Activated naive CD4-positive, alpha-beta T cell treated with anti-CD3 and anti-CD28 coated beads, Interleukin-2, amount 10 ng/mL, durations not matched to agents 7 days and 5 days (primary cell): ENCODE measurements at regions not wholly inside any gene's neighbourhood (a gene's known extent, or its start where the extent isn't known, plus 50 kb on each side); places are given as distances from the start of the nearest gene placed in this dataset.

ENCODE experiments used
- CTCF ChIA-PET: fragments of 350-600 bp; sonication (Branson Sonifier 250); formaldehyde crosslinking; loops from one replicate; lab custom pipeline; 2021; ENCODE audit warnings: antibody characterized with exemption; lab: Charles Lee
- DNase-seq: peaks from one replicate; pipeline ENCODE4 v3.0.0-alpha.2; 2020
- H3K27ac Mint-ChIP-seq: one replicate; pipeline ENCODE4 v1.8.0; 2021; ENCODE audit warnings: mild to moderate bottlenecking, moderate library complexity, mixed read lengths
- H3K27me3 Mint-ChIP-seq: one replicate; pipeline ENCODE4 v1.8.0; 2021; ENCODE audit warnings: mild to moderate bottlenecking, mixed read lengths
- H3K36me3 Mint-ChIP-seq: one replicate; pipeline ENCODE4 v1.8.0; 2021; ENCODE audit warnings: mixed read lengths
- H3K4me1 Mint-ChIP-seq: one replicate; pipeline ENCODE4 v1.8.0; 2021; ENCODE audit warnings: mixed read lengths
- H3K4me3 Mint-ChIP-seq: one replicate; pipeline ENCODE4 v1.8.0; 2021; ENCODE audit warnings: mild to moderate bottlenecking, moderate library complexity, mixed read lengths
- H3K9me3 Mint-ChIP-seq: one replicate; pipeline ENCODE4 v1.8.0; 2021; ENCODE audit warnings: mixed read lengths

- Mint-ChIP-seq H3K4me1 (no peaks in the 10 kb centered on the region), H3K27ac (no peak overlapping the region), H3K36me3 (no peaks in the 10 kb centered on the region), H3K4me3 (no peak overlapping the region), H3K27me3 (peaks cover 6% of the 10 kb centered on the region), H3K9me3 (no peaks in the 10 kb centered on the region)
- DNase-seq = no peak
- CTCF ChIA-PET = interaction anchor here (1.1 kb wide), 1 partner anchor 12 kb away, joined by 3 read pairs; no protein-coding TSS in a partner anchor
Observed at GRCh38 chr1:168932539-168932938, 174.0 kb upstream of the ATP1B1 start.

GRCh38 chr1:168933141-168933805 is 173.2 kb upstream of the ATP1B1 start:
- DNase-seq = no peak
- H3K27ac Mint-ChIP-seq = no peak overlapping the region
- H3K4me1 Mint-ChIP-seq = no peaks in the 10 kb centered on the region
- CTCF ChIA-PET = interaction anchor here (0.6 to 1.1 kb wide), 2 partner anchors 12 to 413 kb away, joined by 3 read pairs; no protein-coding TSS in a partner anchor
- H3K27me3 Mint-ChIP-seq = peaks cover 6% of the 10 kb centered on the region
- H3K9me3 Mint-ChIP-seq = no peaks in the 10 kb centered on the region
- no peaks in the 10 kb centered on the region for H3K36me3 Mint-ChIP-seq
- no peak overlapping the region for H3K4me3 Mint-ChIP-seq

- Mint-ChIP-seq H3K27me3 (peaks cover 16% of the 10 kb centered on the region), H3K36me3 (no peaks in the 10 kb centered on the region), H3K9me3 (no peaks in the 10 kb centered on the region), H3K4me1 (no peaks in the 10 kb centered on the region), H3K27ac (no peak overlapping the region), H3K4me3 (no peak overlapping the region)
- no peak for DNase-seq
- CTCF ChIA-PET = no interaction called here
Observed at GRCh38 chr1:168939110-168939946, 167.2 kb upstream of the ATP1B1 start.

DNA sequence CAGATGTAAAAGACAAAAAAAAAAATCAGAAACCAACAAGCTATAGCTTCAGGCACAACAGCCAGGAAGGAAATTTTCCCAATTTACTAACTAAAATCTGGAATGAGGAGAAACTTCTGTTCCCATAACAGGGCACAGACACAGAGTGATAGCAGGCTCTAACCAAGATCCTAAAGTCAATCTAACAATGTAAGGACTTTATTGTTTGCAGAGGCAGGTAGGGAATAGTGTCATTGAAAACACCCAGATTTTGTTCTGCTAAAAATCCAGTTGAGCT is 166.6 kb upstream of the ATP1B1 start:
- Mint-ChIP-seq H3K9me3 (no peaks in the 10 kb centered on the region), H3K4me3 (no peak overlapping the region), H3K27ac (no peak overlapping the region), H3K36me3 (no peaks in the 10 kb centered on the region), H3K27me3 (peaks cover 14% of the 10 kb centered on the region), H3K4me1 (no peaks in the 10 kb centered on the region)
- DNase-seq = no peak
- CTCF ChIA-PET = no interaction called here

DNA sequence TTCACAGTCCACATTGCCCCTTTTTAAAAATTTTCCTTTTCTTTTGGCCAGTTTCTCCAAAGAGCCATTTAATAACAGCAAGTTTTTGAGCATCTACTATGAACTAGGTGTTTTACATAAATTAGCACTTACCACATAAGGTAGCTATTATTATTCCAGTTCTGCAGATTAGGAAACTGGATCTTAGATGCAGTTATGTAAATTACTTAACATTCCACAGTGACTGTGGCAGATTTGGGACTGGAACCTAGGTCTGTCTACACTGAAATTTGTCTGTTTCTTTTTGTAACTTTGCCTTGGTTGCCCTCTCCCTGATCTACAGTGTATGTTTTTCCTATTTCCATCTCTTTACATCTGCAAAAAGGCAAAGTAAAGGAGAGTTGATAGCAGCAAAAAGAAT is 164.8 kb upstream of the ATP1B1 start:
- no peaks in the 10 kb centered on the region for H3K4me1 Mint-ChIP-seq
- DNase-seq = no peak
- H3K27ac Mint-ChIP-seq = no peak overlapping the region
- CTCF ChIA-PET = no interaction called here
- H3K36me3 Mint-ChIP-seq = no peaks in the 10 kb centered on the region
- H3K4me3 Mint-ChIP-seq = no peak overlapping the region
- no peaks in the 10 kb centered on the region for H3K9me3 Mint-ChIP-seq
- H3K27me3 Mint-ChIP-seq = peaks cover 15% of the 10 kb centered on the region

GRCh38 chr1:168942165-168942564 is 164.3 kb upstream of the ATP1B1 start:
- Mint-ChIP-seq H3K36me3 (no peaks in the 10 kb centered on the region), H3K27ac (no peak overlapping the region), H3K4me1 (no peaks in the 10 kb centered on the region), H3K4me3 (no peak overlapping the region), H3K9me3 (no peaks in the 10 kb centered on the region), H3K27me3 (peaks cover 15% of the 10 kb centered on the region)
- no peak for DNase-seq
- CTCF ChIA-PET = no interaction called here

DNA sequence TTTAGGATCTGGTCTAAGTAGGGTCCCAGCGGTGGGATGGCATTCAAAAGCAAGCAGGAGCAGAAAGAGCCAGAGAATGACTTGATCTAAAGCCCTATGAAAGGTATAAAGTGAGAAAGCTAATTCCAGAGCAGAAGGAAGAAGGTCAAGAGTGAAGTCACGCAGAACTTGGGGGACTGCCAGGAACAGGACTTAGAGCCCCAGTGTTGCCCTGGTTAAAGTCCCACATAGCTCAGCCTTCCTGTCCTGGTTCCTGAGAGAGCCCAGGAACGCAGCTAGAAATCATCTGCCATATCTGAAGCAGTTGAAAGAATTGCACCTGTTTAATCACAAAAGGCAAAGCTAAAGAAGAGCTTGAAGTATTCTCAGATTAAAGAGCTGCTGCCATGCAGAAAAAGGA is 160.6 kb upstream of the ATP1B1 start:
- Mint-ChIP-seq H3K4me1 (no peaks in the 10 kb centered on the region), H3K27ac (no peak overlapping the region), H3K4me3 (no peak overlapping the region), H3K36me3 (no peaks in the 10 kb centered on the region), H3K9me3 (no peaks in the 10 kb centered on the region), H3K27me3 (peaks cover 12% of the 10 kb centered on the region)
- CTCF ChIA-PET = no interaction called here
- no peak for DNase-seq

DNA sequence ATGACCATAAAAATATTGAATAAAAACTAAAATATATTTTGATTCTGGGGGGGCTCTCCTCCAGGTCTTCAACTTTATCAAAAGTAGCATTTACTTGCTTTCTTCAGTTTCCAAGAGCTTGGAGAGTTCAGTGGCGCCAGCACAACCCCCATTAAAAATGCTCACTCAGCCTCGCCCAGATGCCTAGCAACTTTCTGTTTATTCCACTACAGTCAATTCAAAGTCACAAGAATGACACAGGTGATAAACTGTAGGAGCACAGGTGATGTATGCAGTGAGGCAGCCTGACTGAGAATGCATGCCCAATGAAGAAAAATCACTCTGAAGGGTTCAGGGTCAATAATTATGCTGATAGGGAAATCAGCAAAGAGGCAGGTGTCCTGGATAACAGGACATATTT is 159.4 kb upstream of the ATP1B1 start:
- Mint-ChIP-seq H3K4me3 (no peak overlapping the region), H3K36me3 (no peaks in the 10 kb centered on the region), H3K27ac (no peak overlapping the region), H3K27me3 (peaks cover 8% of the 10 kb centered on the region), H3K9me3 (no peaks in the 10 kb centered on the region), H3K4me1 (no peaks in the 10 kb centered on the region)
- CTCF ChIA-PET = no interaction called here
- no peak for DNase-seq

DNA sequence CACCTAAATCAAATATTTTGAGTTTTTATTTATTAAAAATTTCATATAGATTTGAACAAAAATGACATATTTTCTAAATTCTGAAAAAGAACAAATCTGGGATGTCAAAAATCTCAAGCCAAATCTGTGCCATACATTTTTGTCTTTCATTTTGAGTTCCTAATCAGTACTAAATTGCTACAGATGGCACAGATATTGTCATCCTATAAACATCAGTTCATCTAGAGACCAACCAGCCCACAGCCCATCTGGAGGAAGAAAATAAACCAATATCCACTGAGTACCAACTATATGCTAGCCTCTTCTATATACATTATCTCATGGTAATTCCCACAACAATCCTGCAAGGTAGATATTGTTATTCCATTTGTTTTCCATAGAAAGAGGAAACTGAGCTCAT is 156.8 kb upstream of the ATP1B1 start:
- H3K27me3 Mint-ChIP-seq = peaks cover 5% of the 10 kb centered on the region
- no peak for DNase-seq
- no peaks in the 10 kb centered on the region for H3K9me3 Mint-ChIP-seq
- no peaks in the 10 kb centered on the region for H3K4me1 Mint-ChIP-seq
- no peaks in the 10 kb centered on the region for H3K36me3 Mint-ChIP-seq
- H3K4me3 Mint-ChIP-seq = no peak overlapping the region
- CTCF ChIA-PET = no interaction called here
- H3K27ac Mint-ChIP-seq = no peak overlapping the region

DNA sequence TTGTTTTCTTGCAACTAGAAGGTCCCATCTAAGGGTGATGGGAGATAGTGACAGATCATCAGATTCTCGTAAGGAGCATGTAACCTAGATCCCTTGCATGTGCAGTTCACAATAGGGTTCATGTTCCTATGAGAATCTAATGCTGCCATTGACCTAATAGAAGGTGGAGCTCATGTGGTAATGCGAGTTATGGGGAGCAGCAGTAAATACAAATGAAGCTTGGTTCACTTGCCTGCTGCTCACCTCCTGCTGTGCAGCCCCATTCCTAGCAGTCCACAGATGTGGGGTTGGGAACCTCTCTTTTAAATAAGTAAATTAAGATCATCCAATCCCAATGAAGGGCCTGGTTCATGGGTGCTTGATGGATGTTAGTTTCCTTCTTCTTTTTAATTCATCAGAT is 148.7 kb upstream of the ATP1B1 start:
- Mint-ChIP-seq H3K4me3 (no peak overlapping the region), H3K27me3 (peaks cover 3% of the 10 kb centered on the region), H3K27ac (no peak overlapping the region), H3K36me3 (no peaks in the 10 kb centered on the region), H3K4me1 (no peaks in the 10 kb centered on the region), H3K9me3 (no peaks in the 10 kb centered on the region)
- DNase-seq = no peak
- CTCF ChIA-PET = no interaction called here

DNA sequence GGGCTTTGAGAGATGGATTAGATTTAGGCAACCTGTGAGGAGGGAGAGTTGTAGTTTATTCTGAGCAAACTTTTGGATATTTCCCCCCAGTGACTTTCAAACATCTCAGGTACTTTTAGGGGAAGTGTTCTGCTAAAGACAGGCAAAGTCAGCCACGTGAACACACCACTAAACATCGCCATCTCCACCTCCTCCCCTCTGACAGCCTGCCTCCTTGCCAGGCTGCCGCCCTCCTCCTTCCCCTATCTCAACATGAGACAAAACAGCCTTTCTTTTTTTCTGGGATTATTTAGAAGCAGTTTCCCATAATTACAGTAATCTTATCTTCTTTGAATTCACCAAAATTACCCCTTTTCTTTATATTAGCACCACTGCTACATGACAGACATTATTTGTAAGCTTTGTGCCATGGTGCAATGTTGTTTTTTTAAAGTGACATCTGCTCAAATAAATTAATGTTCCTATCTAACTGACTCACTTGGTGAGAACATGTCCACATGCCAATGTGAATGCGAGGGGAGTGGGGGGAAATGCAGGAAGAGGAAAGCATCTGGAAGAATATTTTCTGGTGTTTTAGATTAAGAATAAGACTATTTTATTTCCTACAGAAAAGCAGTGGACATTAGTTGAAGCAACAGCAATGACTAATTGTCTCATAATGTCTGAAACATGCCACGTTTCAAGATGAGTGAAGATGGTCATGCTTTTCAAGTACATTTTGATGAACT is 147.8 kb upstream of the ATP1B1 start:
- no peak overlapping the region for H3K27ac Mint-ChIP-seq
- H3K27me3 Mint-ChIP-seq = peaks cover 3% of the 10 kb centered on the region
- CTCF ChIA-PET = no interaction called here
- no peaks in the 10 kb centered on the region for H3K9me3 Mint-ChIP-seq
- H3K36me3 Mint-ChIP-seq = no peaks in the 10 kb centered on the region
- no peak for DNase-seq
- no peak overlapping the region for H3K4me3 Mint-ChIP-seq
- no peaks in the 10 kb centered on the region for H3K4me1 Mint-ChIP-seq

DNA sequence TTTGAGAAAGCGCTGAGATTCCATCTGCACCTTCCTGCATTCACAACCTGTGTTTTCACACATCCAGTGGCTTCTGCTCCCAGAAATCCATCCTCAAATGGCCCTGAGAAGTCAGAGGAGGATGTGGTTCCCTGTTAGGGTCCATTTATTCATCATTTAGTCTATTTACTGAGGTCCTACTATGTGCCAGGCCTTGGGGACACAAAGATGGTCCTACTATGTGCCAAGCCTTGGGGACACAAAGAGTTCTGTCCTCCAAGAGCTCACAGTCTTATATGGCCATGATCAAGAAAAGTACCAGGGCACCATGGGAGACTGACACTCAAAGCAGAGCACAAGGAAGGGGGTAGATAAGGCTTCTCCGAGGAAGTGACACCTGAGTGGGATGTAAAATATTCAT is 147.1 kb upstream of the ATP1B1 start:
- Mint-ChIP-seq H3K27me3 (peaks cover 3% of the 10 kb centered on the region), H3K27ac (no peak overlapping the region), H3K4me1 (no peaks in the 10 kb centered on the region), H3K36me3 (no peaks in the 10 kb centered on the region), H3K4me3 (no peak overlapping the region), H3K9me3 (no peaks in the 10 kb centered on the region)
- CTCF ChIA-PET = interaction anchor here (0.7 kb wide), 1 partner anchor 220 kb away, joined by 3 read pairs; no protein-coding TSS in a partner anchor
- no peak for DNase-seq

DNA sequence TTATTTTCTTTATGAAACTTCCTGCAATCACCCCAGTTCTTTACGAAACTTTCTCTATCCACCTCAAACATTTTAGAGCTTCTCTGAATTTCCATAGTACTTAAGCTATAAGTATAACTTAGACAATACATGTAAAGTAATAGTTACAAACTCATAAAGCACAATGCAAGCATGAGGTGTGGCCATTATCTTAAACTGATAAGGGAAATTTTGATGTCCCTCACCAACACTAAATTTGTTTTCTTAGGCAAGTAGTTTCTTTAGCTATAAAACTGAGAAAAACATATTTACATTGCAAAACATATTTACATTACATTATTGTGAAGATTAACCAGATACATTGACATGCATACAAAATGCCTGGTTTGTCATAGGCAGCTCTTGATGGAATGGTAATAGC is 146.4 kb upstream of the ATP1B1 start:
- Mint-ChIP-seq H3K27me3 (peaks cover under 1% of the 10 kb centered on the region), H3K36me3 (no peaks in the 10 kb centered on the region), H3K4me3 (no peak overlapping the region), H3K4me1 (no peaks in the 10 kb centered on the region), H3K9me3 (no peaks in the 10 kb centered on the region), H3K27ac (no peak overlapping the region)
- CTCF ChIA-PET = interaction anchor here (0.7 kb wide), 1 partner anchor 221 kb away, joined by 3 read pairs; no protein-coding TSS in a partner anchor
- no peak for DNase-seq

- CTCF ChIA-PET = no interaction called here
- H3K27ac Mint-ChIP-seq = no peak overlapping the region
Observed at GRCh38 chr1:168960595-168960994, 145.9 kb upstream of the ATP1B1 start.

More at GRCh38 chr1:168960595-168960994, 145.9 kb upstream of the ATP1B1 start:
- Mint-ChIP-seq H3K27me3 (no peaks in the 10 kb centered on the region), H3K9me3 (no peaks in the 10 kb centered on the region), H3K4me3 (no peak overlapping the region), H3K36me3 (no peaks in the 10 kb centered on the region), H3K4me1 (no peaks in the 10 kb centered on the region)
- DNase-seq = no peak
